Osteoblast (primary cell): ENCODE measurements at regions not wholly inside any gene's neighbourhood (a gene's known extent, or its start where the extent isn't known, plus 50 kb on each side); places are given as distances from the start of the nearest gene placed in this dataset.

ENCODE experiments used
- DNase-seq: peaks from one replicate; pipeline ENCODE4 v3.0.0; 2011; ENCODE audit warnings: low spot score, mixed read lengths; ENCODE audit not compliant: insufficient read length; ENCODE audit errors: missing footprints
- H2AFZ ChIP-seq: 2 replicates; pipeline ENCODE4 v1.6.0; 2011; ENCODE audit warnings: mild to moderate bottlenecking, low read length
- H3K27ac ChIP-seq: 2 replicates; pipeline ENCODE4 v1.5.1; 2011; ENCODE audit warnings: mild to moderate bottlenecking, low read depth, low read length, moderate library complexity
- H3K27me3 ChIP-seq: 2 replicates; pipeline ENCODE4 v1.6.0; 2012; ENCODE audit warnings: mild to moderate bottlenecking, control low read depth, inconsistent platforms, low read length, moderate library complexity; ENCODE audit not compliant: insufficient read depth
- H3K36me3 ChIP-seq: 2 replicates; pipeline ENCODE4 v1.5.1; 2011; ENCODE audit warnings: mild to moderate bottlenecking, low read length, control low read depth, moderate library complexity; ENCODE audit not compliant: insufficient read depth
- H3K4me1 ChIP-seq: 2 replicates; pipeline ENCODE4 v1.5.1; 2011; ENCODE audit warnings: mild to moderate bottlenecking, low read length, control low read depth, moderate library complexity; ENCODE audit not compliant: insufficient read depth
- H3K4me2 ChIP-seq: 2 replicates; pipeline ENCODE4 v1.6.0; 2011; ENCODE audit warnings: mild to moderate bottlenecking, low read length; ENCODE audit not compliant: insufficient read depth
- H3K4me3 ChIP-seq: fragments of 200-600 bp; sonication (generic); 3 replicates; pipeline ENCODE4 v1.5.1; 2012; ENCODE audit warnings: mild to moderate bottlenecking, low read length, inconsistent platforms; ENCODE audit not compliant: insufficient read depth
- H3K79me2 ChIP-seq: 2 replicates; pipeline ENCODE4 v1.6.0; 2012; ENCODE audit warnings: mild to moderate bottlenecking, low read length, control low read depth, inconsistent platforms; ENCODE audit not compliant: insufficient read depth
- H3K9me3 ChIP-seq: 2 replicates; pipeline ENCODE4 v1.5.1; 2011; ENCODE audit warnings: low read depth, low read length, control low read depth
- H4K20me1 ChIP-seq: 2 replicates; pipeline ENCODE4 v1.6.0; 2012; ENCODE audit warnings: mild to moderate bottlenecking, low read length, control low read depth; ENCODE audit not compliant: insufficient read depth
- CTCF ChIP-seq: IDR thresholded peaks from 2 replicates; pipeline ENCODE4 v1.5.1; 2011; ENCODE audit warnings: mild to moderate bottlenecking, low read depth, low read length, moderate library complexity; ENCODE audit errors: extremely low read depth

- no peak overlapping the region for H3K4me2 ChIP-seq
- no peak overlapping the region for H2AFZ ChIP-seq
- H3K4me3 ChIP-seq: no peak overlapping the region
- peaks cover 13% of the 10 kb centered on the region for H3K4me1 ChIP-seq
- TF ChIP-seq CTCF: no peak
- no peaks in the 10 kb centered on the region for H3K9me3 ChIP-seq
- no peaks in the 10 kb centered on the region for H3K27me3 ChIP-seq
- DNase-seq: no peak
- H3K36me3 ChIP-seq: no peaks in the 10 kb centered on the region
- no peaks in the 10 kb centered on the region for H4K20me1 ChIP-seq
- H3K79me2 ChIP-seq: no peaks in the 10 kb centered on the region
- no peak overlapping the region for H3K27ac ChIP-seq
Measured at GRCh38 chr12:76198839-76199238, 114.4 kb upstream of the NAP1L1 start.

GRCh38 chr12:76197283-76197682 is 112.8 kb upstream of the NAP1L1 start:
- Histone ChIP-seq H3K4me3 (no peak overlapping the region), H3K4me1 (peaks cover 13% of the 10 kb centered on the region), H3K4me2 (no peak overlapping the region), H3K36me3 (no peaks in the 10 kb centered on the region), H4K20me1 (no peaks in the 10 kb centered on the region), H3K27ac (no peak overlapping the region), H3K9me3 (no peaks in the 10 kb centered on the region), H3K79me2 (no peaks in the 10 kb centered on the region), H3K27me3 (no peaks in the 10 kb centered on the region), H2AFZ (no peak overlapping the region)
- no peak for DNase-seq
- no peak for TF ChIP-seq CTCF

- Histone ChIP-seq H3K4me2 (no peak overlapping the region), H2AFZ (no peak overlapping the region), H3K4me1 (peaks cover 4% of the 10 kb centered on the region), H3K9me3 (no peaks in the 10 kb centered on the region), H3K27ac (no peak overlapping the region), H3K36me3 (no peaks in the 10 kb centered on the region), H4K20me1 (no peaks in the 10 kb centered on the region), H3K79me2 (no peaks in the 10 kb centered on the region), H3K4me3 (no peak overlapping the region), H3K27me3 (no peaks in the 10 kb centered on the region)
- no peak for TF ChIP-seq CTCF
- DNase-seq: no peak
Measured at GRCh38 chr12:76195920-76196319, 111.4 kb upstream of the NAP1L1 start.

- Histone ChIP-seq H2AFZ (no peak overlapping the region), H3K79me2 (no peaks in the 10 kb centered on the region), H3K4me3 (no peak overlapping the region), H3K4me1 (peaks cover 4% of the 10 kb centered on the region), H3K9me3 (no peaks in the 10 kb centered on the region), H3K27ac (no peak overlapping the region), H4K20me1 (no peaks in the 10 kb centered on the region), H3K4me2 (no peak overlapping the region), H3K27me3 (no peaks in the 10 kb centered on the region), H3K36me3 (no peaks in the 10 kb centered on the region)
- no peak for DNase-seq
- TF ChIP-seq CTCF: no peak
Measured at GRCh38 chr12:76194724-76195123, 110.2 kb upstream of the NAP1L1 start.
